Nephron progenitor cell (in vitro differentiated cells): ENCODE measurements at regions not wholly inside any gene's neighbourhood (a gene's known extent, or its start where the extent isn't known, plus 50 kb on each side); places are given as distances from the start of the nearest gene placed in this dataset.

Source experiments
- DNase-seq: peaks from one replicate; pipeline ENCODE4 v3.0.0; 2021
- H3K27ac Mint-ChIP-seq: 2 replicates; pipeline ENCODE4 v1.8.0; 2021; ENCODE audit warnings: mild to moderate bottlenecking, moderate library complexity, mixed read lengths
- H3K27me3 Mint-ChIP-seq: 2 replicates; pipeline ENCODE4 v1.8.0; 2021; ENCODE audit warnings: mild to moderate bottlenecking, low read depth, mixed read lengths; ENCODE audit not compliant: poor library complexity
- H3K36me3 Mint-ChIP-seq: 2 replicates; pipeline ENCODE4 v1.8.0; 2021; ENCODE audit warnings: low read depth, mixed read lengths
- H3K4me1 Mint-ChIP-seq: 2 replicates; pipeline ENCODE4 v1.8.0; 2021; ENCODE audit warnings: mixed read lengths
- H3K4me3 Mint-ChIP-seq: 2 replicates; pipeline ENCODE4 v1.8.0; 2021; ENCODE audit warnings: mild to moderate bottlenecking, moderate library complexity, mixed read lengths
- H3K9me3 Mint-ChIP-seq: 2 replicates; pipeline ENCODE4 v1.8.0; 2021; ENCODE audit warnings: mild to moderate bottlenecking, moderate library complexity, mixed read lengths
- CTCF ChIP-seq: fragments of 200-600 bp; sonication (generic); IDR thresholded peaks from 2 replicates; pipeline ENCODE4 v1.5.0; 2021; ENCODE audit warnings: antibody characterized with exemption

GRCh38 chr2:164427111-164427510, 194.2 kb downstream of the GRB14 start:
- no peak for DNase-seq
- Mint-ChIP-seq H3K27me3 (no peaks in the 10 kb centered on the region), H3K4me1 (no peaks in the 10 kb centered on the region), H3K9me3 (no peaks in the 10 kb centered on the region), H3K27ac (no peak overlapping the region), H3K4me3 (no peak overlapping the region), H3K36me3 (no peaks in the 10 kb centered on the region)
- no peak for TF ChIP-seq CTCF

GRCh38 chr2:164420787-164421186, 200.5 kb downstream of the GRB14 start:
- no peaks in the 10 kb centered on the region for H3K4me1 Mint-ChIP-seq
- no peak overlapping the region for H3K4me3 Mint-ChIP-seq
- no peaks in the 10 kb centered on the region for H3K36me3 Mint-ChIP-seq
- H3K9me3 Mint-ChIP-seq = no peaks in the 10 kb centered on the region
- H3K27ac Mint-ChIP-seq = no peak overlapping the region
- no peak for TF ChIP-seq CTCF
- no peak for DNase-seq
- H3K27me3 Mint-ChIP-seq = no peaks in the 10 kb centered on the region

GRCh38 chr2:164412831-164413230, 208.5 kb downstream of the GRB14 start:
- TF ChIP-seq CTCF = no peak
- no peak overlapping the region for H3K4me3 Mint-ChIP-seq
- H3K4me1 Mint-ChIP-seq = no peaks in the 10 kb centered on the region
- no peak for DNase-seq
- H3K27ac Mint-ChIP-seq = no peak overlapping the region
- no peaks in the 10 kb centered on the region for H3K27me3 Mint-ChIP-seq
- no peaks in the 10 kb centered on the region for H3K36me3 Mint-ChIP-seq
- H3K9me3 Mint-ChIP-seq = no peaks in the 10 kb centered on the region

- no peak overlapping the region for H3K27ac Mint-ChIP-seq
- no peak for TF ChIP-seq CTCF
- H3K9me3 Mint-ChIP-seq = no peaks in the 10 kb centered on the region
- H3K36me3 Mint-ChIP-seq = no peaks in the 10 kb centered on the region
- no peaks in the 10 kb centered on the region for H3K27me3 Mint-ChIP-seq
- no peak overlapping the region for H3K4me3 Mint-ChIP-seq
- no peak for DNase-seq
- H3K4me1 Mint-ChIP-seq = no peaks in the 10 kb centered on the region
Observed at GRCh38 chr2:164389411-164389810, 231.9 kb downstream of the GRB14 start.

- Mint-ChIP-seq H3K9me3 (no peaks in the 10 kb centered on the region), H3K27me3 (no peaks in the 10 kb centered on the region), H3K4me1 (no peaks in the 10 kb centered on the region), H3K27ac (no peak overlapping the region), H3K4me3 (no peak overlapping the region), H3K36me3 (no peaks in the 10 kb centered on the region)
- TF ChIP-seq CTCF = no peak
- no peak for DNase-seq
Observed at GRCh38 chr2:164388511-164388910, 232.8 kb downstream of the GRB14 start.

GRCh38 chr2:164386231-164386630, 235.1 kb downstream of the GRB14 start:
- no peak for TF ChIP-seq CTCF
- H3K27me3 Mint-ChIP-seq = no peaks in the 10 kb centered on the region
- H3K27ac Mint-ChIP-seq = no peak overlapping the region
- no peak overlapping the region for H3K4me3 Mint-ChIP-seq
- no peaks in the 10 kb centered on the region for H3K9me3 Mint-ChIP-seq
- no peaks in the 10 kb centered on the region for H3K4me1 Mint-ChIP-seq
- no peaks in the 10 kb centered on the region for H3K36me3 Mint-ChIP-seq
- DNase-seq = no peak
